Endothelial cell of umbilical vein (primary cell): ENCODE measurements at regions not wholly inside any gene's neighbourhood (a gene's known extent, or its start where the extent isn't known, plus 50 kb on each side); places are given as distances from the start of the nearest gene placed in this dataset.

Source experiments
- BruUV-seq: library from RNA; stranded (reverse); fragments of 400-500 nt; replicated peaks from 2 replicates; lab custom pipeline; 2021; lab: Mats Ljungman, UMichigan
- CTCF ChIA-PET: fragments of 300-600, 350-600 bp; sonication (Branson Sonifier 250); formaldehyde crosslinking; loops from one replicate; lab custom pipeline; 2021; ENCODE audit warnings: antibody characterized with exemption, inconsistent platforms; lab: Charles Lee
- POLR2A ChIA-PET: fragments of 300-600, 350-600 bp; sonication (Branson Sonifier 250); formaldehyde crosslinking; loops from one replicate; lab custom pipeline; 2021; ENCODE audit warnings: antibody characterized with exemption, inconsistent platforms; lab: Charles Lee
- DNase-seq: peaks from one replicate; pipeline ENCODE4 v3.0.0-alpha.2; 2011; ENCODE audit warnings: low read depth, low spot score
- FAIRE-seq: peaks from 2 replicates; lab custom pipeline; 2011; peaks lifted over from hg19 to GRCh38; lab: Jason Lieb, UNC
- H2AFZ ChIP-seq: 2 replicates; pipeline ENCODE4 v1.6.0; 2012; ENCODE audit warnings: low read depth, low read length, control low read depth, inconsistent platforms
- H3K27ac ChIP-seq: 2 replicates; pipeline ENCODE4 v1.5.1; 2011; ENCODE audit warnings: low read depth, mild to moderate bottlenecking, control low read depth, low read length, moderate library complexity; ENCODE audit not compliant: insufficient read depth
- H3K27me3 ChIP-seq, 2 experiments: 2 replicates each; pipeline versions ENCODE4 v1.6.0 to v1.6.1; 2011; ENCODE audit warnings: low read length in 2 of 2, mixed read lengths in 1 of 2; ENCODE audit not compliant: control insufficient read depth in 2 of 2, insufficient read depth in 2 of 2
- H3K36me3 ChIP-seq, 2 experiments: 2 replicates in 1 of 2; 3 replicates in 1 of 2; pipeline ENCODE4 v1.5.1; 2011; ENCODE audit warnings: low read length in 2 of 2, mild to moderate bottlenecking in 1 of 2, moderate library complexity in 1 of 2; ENCODE audit not compliant: control insufficient read depth in 2 of 2, insufficient read depth in 2 of 2; ENCODE audit errors: extremely low read depth in 1 of 2
- H3K4me1 ChIP-seq: 3 replicates; pipeline ENCODE4 v1.5.1; 2011; ENCODE audit warnings: mild to moderate bottlenecking, low read length; ENCODE audit not compliant: control insufficient read depth, insufficient read depth; ENCODE audit errors: extremely low read depth
- H3K4me2 ChIP-seq: 2 replicates; pipeline ENCODE4 v1.6.1; 2011; ENCODE audit warnings: low read length, control low read depth, mixed read lengths; ENCODE audit not compliant: insufficient read depth
- H3K4me3 ChIP-seq, 3 experiments: fragments of 200-600 bp in 1 of 3; sonication (generic), shearing (Covaris generic) in 1 of 3; replicated peaks in 1 of 3; 2 replicates each; pipeline ENCODE4 v1.5.1; 2011 to 2016; ENCODE audit warnings: control low read depth in 3 of 3, low read length in 3 of 3, mild to moderate bottlenecking in 2 of 3, inconsistent platforms in 1 of 3, low read depth in 1 of 3, moderate library complexity in 1 of 3; ENCODE audit not compliant: insufficient read depth in 1 of 3
- H3K79me2 ChIP-seq: 2 replicates; pipeline ENCODE4 v1.6.0; 2012; ENCODE audit warnings: low read length, inconsistent platforms; ENCODE audit not compliant: control insufficient read depth, insufficient read depth
- H3K9ac ChIP-seq: replicated peaks from 2 replicates; pipeline ENCODE3; 2011; ENCODE audit warnings: low read length, control low read depth; ENCODE audit not compliant: insufficient read depth; ENCODE audit errors: extremely low read depth
- H3K9me1 ChIP-seq: replicated peaks from 3 replicates; pipeline ENCODE4 v1.6.0; 2011; ENCODE audit warnings: mild to moderate bottlenecking, low read length; ENCODE audit not compliant: control insufficient read depth, insufficient read depth; ENCODE audit errors: extremely low read depth
- H3K9me3 ChIP-seq: replicated peaks from 2 replicates; pipeline ENCODE4 v1.5.1; 2012; ENCODE audit warnings: low read length, inconsistent platforms; ENCODE audit not compliant: control insufficient read depth, insufficient read depth
- H4K20me1 ChIP-seq: replicated peaks from 2 replicates; pipeline ENCODE3; 2011; ENCODE audit warnings: mild to moderate bottlenecking, low read length; ENCODE audit not compliant: control insufficient read depth, insufficient read depth; ENCODE audit errors: extremely low read depth
- EZH2 ChIP-seq: IDR thresholded peaks from 2 replicates; pipeline ENCODE4 v1.6.1; 2012; ENCODE audit warnings: borderline replicate concordance, low read depth, mild to moderate bottlenecking, moderate library complexity, low read length, inconsistent platforms; ENCODE audit not compliant: severe bottlenecking
- FOS ChIP-seq: IDR thresholded peaks from 2 replicates; pipeline ENCODE4 v1.6.1; 2011; ENCODE audit warnings: mild to moderate bottlenecking, low read length, moderate library complexity, borderline replicate concordance; ENCODE audit not compliant: insufficient read depth
- GATA2 ChIP-seq: IDR thresholded peaks from 2 replicates; pipeline ENCODE4 v1.7.0; 2011; ENCODE audit warnings: low read depth, mild to moderate bottlenecking, moderate library complexity, mixed read lengths, low read length; ENCODE audit not compliant: insufficient read length, insufficient read depth
- JUN ChIP-seq: IDR thresholded peaks from 2 replicates; pipeline ENCODE4 v1.6.1; 2011; ENCODE audit warnings: borderline replicate concordance, low read depth; ENCODE audit not compliant: insufficient read length, insufficient read depth
- MYC ChIP-seq: IDR thresholded peaks from one replicate; pipeline ENCODE4 v1.6.1; 2011; ENCODE audit warnings: mild to moderate bottlenecking, low read depth, low read length
- POLR2A ChIP-seq: IDR thresholded peaks from 2 replicates; pipeline ENCODE4 v1.6.1; 2012; ENCODE audit warnings: low read depth, mild to moderate bottlenecking, control low read depth, low read length
- POLR2AphosphoS5 ChIP-seq: IDR thresholded peaks from 2 replicates; pipeline ENCODE4 v1.6.1; 2012; ENCODE audit warnings: low read depth, mild to moderate bottlenecking, control low read depth, low read length, moderate library complexity; ENCODE audit not compliant: insufficient read depth
- dilution Hi-C: fragments of 300-500 bp; cut with MboI; formaldehyde crosslinking; loops from one replicate; pipeline ENCODE4 v1.15.0; 2019; ENCODE audit warnings: low sequenced_read_pairs; ENCODE audit not compliant: extremely low pct_ligation_motif_present
- intact Hi-C: fragments of 100-400 bp; cut with micrococcal nuclease; formaldehyde crosslinking; loops from one replicate; pipeline ENCODE4 v1.10.0; 2022
- TF ChIP-seq, protein P1 (sequence below), 2 donors: IDR thresholded peaks; 1 replicate in 1 of 2; 2 replicates in 1 of 2; pipeline ENCODE4 v1.5.1; 2011; ENCODE audit warnings: low read length in 2 of 2, mild to moderate bottlenecking in 2 of 2, moderate library complexity in 2 of 2, control low read depth in 1 of 2, inconsistent platforms in 1 of 2, low read depth in 1 of 2; ENCODE audit not compliant: insufficient read depth in 1 of 2; ENCODE audit errors: extremely low read depth in 1 of 2
- TF ChIP-seq, protein P2 (sequence below): IDR thresholded peaks from 2 replicates; pipeline ENCODE4 v1.6.1; 2011; ENCODE audit not compliant: insufficient read depth, insufficient read length

DNA sequence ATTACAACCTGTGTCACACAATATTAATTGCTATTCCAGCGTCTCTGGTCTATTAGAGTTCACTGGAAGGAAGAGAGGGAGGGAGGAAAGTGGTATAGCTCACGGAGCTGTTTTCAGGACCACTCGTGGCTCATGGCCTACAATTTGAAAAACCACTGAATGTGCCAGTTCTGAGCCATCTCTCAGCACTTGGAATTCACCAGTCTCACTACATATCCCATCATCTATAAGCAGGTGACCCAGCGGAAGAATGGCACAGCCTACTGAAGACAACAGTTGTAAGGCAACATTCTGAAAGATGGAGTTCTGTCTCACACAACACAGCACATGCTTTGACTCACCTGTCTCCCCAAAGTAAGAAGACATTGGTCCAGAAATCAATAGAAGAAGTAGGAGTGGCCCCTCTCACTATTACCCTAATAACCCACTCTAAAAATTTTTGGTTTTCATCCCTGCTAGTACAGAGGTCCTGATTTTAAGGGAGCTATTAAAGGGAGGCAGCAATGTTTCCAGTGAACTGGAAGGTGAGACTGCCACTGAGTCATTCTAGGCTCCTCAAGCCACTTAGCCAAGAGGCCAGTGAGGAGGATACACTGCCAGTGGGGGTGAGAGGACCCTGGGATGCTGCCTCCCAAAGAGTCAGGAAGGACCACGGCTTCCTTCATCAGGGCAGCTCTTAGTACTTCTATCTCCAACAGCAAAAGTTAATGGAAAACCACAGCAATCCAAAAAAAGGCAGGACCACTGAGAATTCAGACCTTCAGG, 50.0 kb upstream of the DOCK9 start:
- Histone ChIP-seq H3K4me3 (no peak overlapping the region), H3K4me1 (peaks cover 30% of the 10 kb centered on the region), H2AFZ (no peak overlapping the region), H4K20me1 (no peaks in the 10 kb centered on the region), H3K4me2 (no peak overlapping the region), H3K9me3 (no peaks in the 10 kb centered on the region), H3K27me3 (no peaks in the 10 kb centered on the region), H3K36me3 (no peaks in the 10 kb centered on the region), H3K9ac (no peak overlapping the region), H3K79me2 (peaks cover 2% of the 10 kb centered on the region), H3K27ac (no peak overlapping the region), H3K9me1 (no peaks in the 10 kb centered on the region)
- intact Hi-C loops = no loop called here
- ChIA-PET POLR2A (no interaction called here), CTCF (interaction anchor here (1.0 to 2.3 kb wide), 7 partner anchors 10 to 184 kb away, joined by 3 to 10 read pairs (median 4); no protein-coding TSS in a partner anchor)
- FAIRE-seq = no peak
- DNase-seq = no peak
- dilution Hi-C loops = no loop called here
- BruUV-seq = no TSS peak
- TF ChIP-seq JUN (no peak), MYC (no peak), POLR2A (no peak), POLR2AphosphoS5 (no peak), GATA2 (no peak), EZH2 (no peak), FOS (no peak)
- TF ChIP-seq, protein P1, sequence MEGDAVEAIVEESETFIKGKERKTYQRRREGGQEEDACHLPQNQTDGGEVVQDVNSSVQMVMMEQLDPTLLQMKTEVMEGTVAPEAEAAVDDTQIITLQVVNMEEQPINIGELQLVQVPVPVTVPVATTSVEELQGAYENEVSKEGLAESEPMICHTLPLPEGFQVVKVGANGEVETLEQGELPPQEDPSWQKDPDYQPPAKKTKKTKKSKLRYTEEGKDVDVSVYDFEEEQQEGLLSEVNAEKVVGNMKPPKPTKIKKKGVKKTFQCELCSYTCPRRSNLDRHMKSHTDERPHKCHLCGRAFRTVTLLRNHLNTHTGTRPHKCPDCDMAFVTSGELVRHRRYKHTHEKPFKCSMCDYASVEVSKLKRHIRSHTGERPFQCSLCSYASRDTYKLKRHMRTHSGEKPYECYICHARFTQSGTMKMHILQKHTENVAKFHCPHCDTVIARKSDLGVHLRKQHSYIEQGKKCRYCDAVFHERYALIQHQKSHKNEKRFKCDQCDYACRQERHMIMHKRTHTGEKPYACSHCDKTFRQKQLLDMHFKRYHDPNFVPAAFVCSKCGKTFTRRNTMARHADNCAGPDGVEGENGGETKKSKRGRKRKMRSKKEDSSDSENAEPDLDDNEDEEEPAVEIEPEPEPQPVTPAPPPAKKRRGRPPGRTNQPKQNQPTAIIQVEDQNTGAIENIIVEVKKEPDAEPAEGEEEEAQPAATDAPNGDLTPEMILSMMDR (IDR thresholded peaks at IDR 0.05; ENCODE audit: extremely low read depth in 1 of 2, insufficient read depth in 1 of 2, low read depth in 1 of 2, low read length in 2 of 2) = no peak
- TF ChIP-seq, protein P2, sequence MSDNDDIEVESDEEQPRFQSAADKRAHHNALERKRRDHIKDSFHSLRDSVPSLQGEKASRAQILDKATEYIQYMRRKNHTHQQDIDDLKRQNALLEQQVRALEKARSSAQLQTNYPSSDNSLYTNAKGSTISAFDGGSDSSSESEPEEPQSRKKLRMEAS = no peak
